IMR-90 (cell line): ENCODE measurements at regions not wholly inside any gene's neighbourhood (a gene's known extent, or its start where the extent isn't known, plus 50 kb on each side); places are given as distances from the start of the nearest gene placed in this dataset.

Experiments used
- ATAC-seq: fragments of 200-7000 bp; cut with Tn5 transposase; 2 replicates; pipeline ENCODE4 v1.9.1; 2020; ENCODE audit warnings: low read depth, mild to moderate bottlenecking, moderate library complexity
- BruUV-seq: library from RNA; stranded (reverse); fragments of 400-500 nt; replicated peaks from 2 replicates; lab custom pipeline; 2021; lab: Mats Ljungman, UMichigan
- CTCF ChIA-PET: fragments of 300-600 bp; formaldehyde crosslinking; extraction: SDS; loops from one replicate; lab custom pipeline; 2021; ENCODE audit warnings: antibody characterized with exemption; lab: Yijun Ruan, JAX
- POLR2A ChIA-PET: fragments of 300-600 bp; sonication (Branson Sonifier 250); formaldehyde crosslinking; loops from one replicate; lab custom pipeline; 2022; ENCODE audit warnings: antibody characterized with exemption; ENCODE audit not compliant: unreplicated experiment; lab: Charles Lee
- DNase-seq: peaks from one replicate; pipeline ENCODE4 v3.0.0; 2013
- H2AFZ ChIP-seq: replicated peaks from 2 replicates; pipeline ENCODE3; 2013; ENCODE audit warnings: low read length, mild to moderate bottlenecking; ENCODE audit not compliant: poor library complexity
- H2AK5ac ChIP-seq: 2 replicates; pipeline ENCODE4 v1.6.1; 2013; ENCODE audit warnings: low read depth, low read length, inconsistent platforms
- H2AK9ac ChIP-seq: replicated peaks from 2 replicates; pipeline ENCODE3; 2013; ENCODE audit warnings: mild to moderate bottlenecking, low read depth, low read length, moderate library complexity; ENCODE audit not compliant: poor library complexity
- H2BK120ac ChIP-seq: 2 replicates; pipeline ENCODE4 v1.6.1; 2013; ENCODE audit warnings: low read depth, low read length, inconsistent platforms
- H2BK15ac ChIP-seq: 3 replicates; pipeline ENCODE4 v1.6.1; 2013; ENCODE audit warnings: low read depth, low read length, inconsistent platforms
- H2BK20ac ChIP-seq: 2 replicates; pipeline ENCODE4 v1.6.1; 2013; ENCODE audit warnings: low read depth, mild to moderate bottlenecking, inconsistent platforms, low read length, moderate library complexity
- H2BK5ac ChIP-seq: 2 replicates; pipeline ENCODE4 v1.6.1; 2013; ENCODE audit warnings: mild to moderate bottlenecking, low read depth, low read length, inconsistent platforms; ENCODE audit not compliant: poor library complexity, severe bottlenecking
- H3K14ac ChIP-seq: replicated peaks from 2 replicates; pipeline ENCODE4 v1.6.1; 2013; ENCODE audit warnings: low read depth, low read length, inconsistent platforms
- H3K18ac ChIP-seq: 2 replicates; pipeline ENCODE4 v1.6.1; 2013; ENCODE audit warnings: low read depth, low read length, control low read depth
- H3K23ac ChIP-seq: 2 replicates; pipeline ENCODE4 v1.6.1; 2013; ENCODE audit warnings: low read depth, low read length, inconsistent platforms
- H3K27ac ChIP-seq: 2 replicates; pipeline ENCODE4 v1.5.1; 2013; ENCODE audit warnings: mild to moderate bottlenecking, control low read depth, low read length; ENCODE audit not compliant: insufficient read depth
- H3K27me3 ChIP-seq: 2 replicates; pipeline ENCODE4 v1.6.1; 2013; ENCODE audit warnings: low read length; ENCODE audit not compliant: control insufficient read depth, insufficient read depth
- H3K36me3 ChIP-seq: 2 replicates; pipeline ENCODE4 v1.6.1; 2013; ENCODE audit warnings: low read length, mixed read lengths; ENCODE audit not compliant: control insufficient read depth, insufficient read depth
- H3K4ac ChIP-seq: 2 replicates; pipeline ENCODE4 v1.6.1; 2013; ENCODE audit warnings: low read depth, low read length, inconsistent platforms
- H3K4me1 ChIP-seq: 2 replicates; pipeline ENCODE4 v1.6.1; 2013; ENCODE audit warnings: low read length, mixed read lengths; ENCODE audit not compliant: control insufficient read depth, insufficient read depth
- H3K4me2 ChIP-seq: 2 replicates; pipeline ENCODE4 v1.6.1; 2013; ENCODE audit warnings: low read depth, mild to moderate bottlenecking, control low read depth, low read length, moderate library complexity
- H3K4me3 ChIP-seq: 2 replicates; pipeline ENCODE4 v1.5.1; 2013; ENCODE audit warnings: low read depth, mild to moderate bottlenecking, control low read depth, low read length, moderate library complexity; ENCODE audit not compliant: insufficient read depth
- H3K56ac ChIP-seq: 2 replicates; pipeline ENCODE4 v1.6.1; 2013; ENCODE audit warnings: low read length, inconsistent platforms; ENCODE audit not compliant: insufficient read depth; ENCODE audit errors: extremely low read depth
- H3K79me1 ChIP-seq, 2 experiments: 2 replicates each; pipeline ENCODE4 v1.6.1; 2013; ENCODE audit warnings: low read length in 2 of 2, inconsistent platforms in 1 of 2, low read depth in 1 of 2
- H3K9ac ChIP-seq: 2 replicates; pipeline ENCODE4 v1.6.1; 2013; ENCODE audit warnings: low read depth, low read length, control low read depth
- H3K9me1 ChIP-seq: 2 replicates; pipeline ENCODE4 v1.6.1; 2013; ENCODE audit warnings: low read length, inconsistent platforms; ENCODE audit not compliant: insufficient read depth
- H3K9me3 ChIP-seq: 2 replicates; pipeline ENCODE4 v1.6.1; 2013; ENCODE audit warnings: low read length; ENCODE audit not compliant: control insufficient read depth, insufficient read depth
- H4K20me1 ChIP-seq: 2 replicates; pipeline ENCODE4 v1.6.1; 2013; ENCODE audit warnings: low read length, inconsistent platforms; ENCODE audit not compliant: insufficient read depth
- H4K5ac ChIP-seq: 2 replicates; pipeline ENCODE4 v1.6.1; 2013; ENCODE audit warnings: mild to moderate bottlenecking, low read depth, low read length, control low read depth
- H4K8ac ChIP-seq, 2 experiments: 2 replicates each; pipeline ENCODE4 v1.6.1; 2013; ENCODE audit warnings: low read depth in 2 of 2, low read length in 2 of 2, control low read depth in 1 of 2, inconsistent platforms in 1 of 2
- H4K91ac ChIP-seq: 2 replicates; pipeline ENCODE4 v1.6.1; 2013; ENCODE audit warnings: low read depth, low read length, inconsistent platforms; ENCODE audit not compliant: insufficient read depth
- MAZ ChIP-seq: IDR thresholded peaks from 2 replicates; pipeline ENCODE4 v1.6.1; 2012; ENCODE audit warnings: low read depth, mild to moderate bottlenecking, low read length, improper control_type of control experiment, moderate library complexity, borderline replicate concordance
- RAD21 ChIP-seq: IDR thresholded peaks from 2 replicates; pipeline ENCODE4 v1.6.1; 2012; ENCODE audit warnings: low read length, improper control_type of control experiment
- RCOR1 ChIP-seq: IDR thresholded peaks from 2 replicates; pipeline ENCODE4 v1.6.1; 2012; ENCODE audit warnings: mild to moderate bottlenecking, low read length, improper control_type of control experiment; ENCODE audit not compliant: insufficient replicate concordance
- WGBS, 2 experiments: methylation state at CpG; one replicate each; pipeline versions ENCODE4 v1.1.5 to v1.1.7; 2013; ENCODE audit warnings: missing lambda C conversion rate in 2 of 2; ENCODE audit not compliant: insufficient read length in 1 of 2; ENCODE audit errors: extremely low coverage in 2 of 2; 5-methylcytosine and 5-hydroxymethylcytosine counted together
- dilution Hi-C: fragments of 300-500 bp; cut with HindIII; formaldehyde crosslinking; loops from one replicate; pipeline ENCODE4 v1.14.3; 2018; ENCODE audit warnings: low sequenced_read_pairs; ENCODE audit not compliant: unreplicated experiment
- in situ Hi-C: fragments of 300-500 bp; cut with MboI; formaldehyde crosslinking; loops from 3 replicates; pipeline ENCODE4 v1.14.3; 2019; ENCODE audit warnings: low sequenced_read_pairs, inconsistent platforms, mixed read lengths
- intact Hi-C: fragments of 100-400 bp; cut with micrococcal nuclease; formaldehyde crosslinking; loops from 2 replicates; pipeline ENCODE4 v1.10.0; 2022

- Histone ChIP-seq H3K18ac (0 out of 2 replicates have a peak overlapping the region, but pooled peaks have one; percentile 18), H3K23ac (no peak overlapping the region), H4K5ac (no peak overlapping the region), H3K14ac (no peak overlapping the region), H2BK20ac (no peak overlapping the region), H3K4ac (no peak overlapping the region), H3K4me2 (no peak overlapping the region), H3K9me1 (no peaks in the 10 kb centered on the region), H3K4me3 (no peak overlapping the region), H3K9me3 (no peaks in the 10 kb centered on the region), H2BK5ac (no peak overlapping the region), H3K79me1 (no peaks in the 10 kb centered on the region), H2AK5ac (no peak overlapping the region), H4K91ac (no peak overlapping the region), H2AFZ (no peak overlapping the region), H3K9ac (no peak overlapping the region), H4K8ac (no peak overlapping the region), H3K56ac (no peak overlapping the region), H2AK9ac (no peak overlapping the region), H3K27me3 (no peaks in the 10 kb centered on the region), H3K4me1 (no peaks in the 10 kb centered on the region; the same call in 1 of the 2 replicates), H2BK120ac (no peak overlapping the region), H3K36me3 (no peaks in the 10 kb centered on the region), H2BK15ac (no peak overlapping the region), H3K27ac (no peak overlapping the region), H4K20me1 (no peaks in the 10 kb centered on the region)
- no CpG with 5 or more reads among the region's 4 CpGs for whole genome bisulfite sequencing, 2 experiments
- DNase-seq (peak; percentile 6), ATAC-seq (no peak)
- ChIA-PET CTCF (no interaction called here), POLR2A (no interaction called here)
- in situ Hi-C loops: no loop called here
- intact Hi-C loops: no loop called here
- dilution Hi-C loops: no loop called here
- no TSS peak for BruUV-seq
- no peak for TF ChIP-seq RAD21
- TF ChIP-seq MAZ: no peak
- TF ChIP-seq RCOR1: no peak
Observed at GRCh38 chr14:83706231-83706954, 1823.6 kb upstream of the FLRT2 start.
